Neural crest cell (in vitro differentiated cells): ENCODE measurements at regions not wholly inside any gene's neighbourhood (a gene's known extent, or its start where the extent isn't known, plus 50 kb on each side); places are given as distances from the start of the nearest gene placed in this dataset.

Source experiments
- DNase-seq: peaks from one replicate; pipeline ENCODE4 v3.0.0; 2021; ENCODE audit warnings: low read depth, mixed read lengths, low spot score
- H3K27ac Mint-ChIP-seq: one replicate; pipeline ENCODE4 v1.8.0; 2021; ENCODE audit warnings: mild to moderate bottlenecking, mixed read lengths; ENCODE audit not compliant: unreplicated experiment
- H3K27me3 Mint-ChIP-seq: 2 replicates; pipeline ENCODE4 v1.8.0; 2021; ENCODE audit warnings: low read depth, mild to moderate bottlenecking, mixed read lengths
- H3K36me3 Mint-ChIP-seq: 2 replicates; pipeline ENCODE4 v1.8.0; 2021; ENCODE audit warnings: low read depth, mild to moderate bottlenecking, mixed read lengths
- H3K4me1 Mint-ChIP-seq: 2 replicates; pipeline ENCODE4 v1.8.0; 2021; ENCODE audit warnings: mixed read lengths
- H3K4me3 Mint-ChIP-seq: one replicate; pipeline ENCODE4 v1.8.0; 2021; ENCODE audit warnings: mild to moderate bottlenecking, mixed read lengths
- H3K9me3 Mint-ChIP-seq: 2 replicates; pipeline ENCODE4 v1.8.0; 2021; ENCODE audit warnings: mixed read lengths
- TF ChIP-seq, protein P1 (sequence below): fragments of 200-600 bp; sonication (generic); conservative IDR thresholded peaks from 2 replicates; pipeline ENCODE4 v1.5.0; 2021; ENCODE audit warnings: antibody characterized with exemption, mild to moderate bottlenecking

DNA sequence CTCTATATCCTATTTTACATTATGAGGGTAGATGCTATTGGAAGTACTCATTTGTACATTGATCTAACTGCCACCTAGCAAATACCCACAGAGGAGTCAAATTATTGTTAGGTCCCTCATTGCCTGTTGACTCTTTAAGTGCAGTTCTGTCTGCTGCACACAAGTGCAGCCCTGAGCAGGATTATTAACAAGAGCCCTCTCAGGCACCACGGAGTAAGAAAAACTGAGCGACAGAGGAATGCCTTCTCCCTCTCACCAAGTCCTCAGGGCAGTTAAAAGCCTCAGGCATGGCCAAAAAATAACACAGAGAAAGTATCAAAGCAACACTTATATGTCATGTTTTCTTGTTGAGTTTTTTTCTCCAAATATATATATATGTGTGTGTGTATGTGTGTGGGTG lies 340.0 kb upstream of the NRG3 start:
- H3K27me3 Mint-ChIP-seq = no peaks in the 10 kb centered on the region
- H3K4me3 Mint-ChIP-seq = no peak overlapping the region

DNA sequence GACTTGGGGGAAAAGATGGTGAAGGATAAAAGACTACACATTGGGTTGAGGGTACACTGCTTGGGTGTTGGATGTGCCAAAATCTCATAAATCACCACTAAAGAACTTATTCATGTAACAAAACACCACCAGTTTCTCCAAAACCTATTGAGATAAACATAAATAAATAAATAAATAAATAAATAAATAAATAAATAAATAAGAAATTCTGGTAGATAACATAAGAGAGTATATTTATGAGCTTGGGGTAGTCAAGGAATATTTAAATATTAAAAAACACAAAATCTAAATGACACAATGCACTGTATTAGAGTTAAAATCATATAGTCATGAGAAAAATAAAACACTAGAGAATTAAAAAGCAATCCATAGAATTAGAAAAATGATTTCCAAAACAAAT lies 333.5 kb upstream of the NRG3 start:
- no peaks in the 10 kb centered on the region for H3K36me3 Mint-ChIP-seq
- no peak overlapping the region for H3K27ac Mint-ChIP-seq
- no peaks in the 10 kb centered on the region for H3K4me1 Mint-ChIP-seq
- H3K27me3 Mint-ChIP-seq = peaks cover 2% of the 10 kb centered on the region
- H3K9me3 Mint-ChIP-seq = peaks cover 2% of the 10 kb centered on the region
- DNase-seq = no peak
- TF ChIP-seq, protein P1, sequence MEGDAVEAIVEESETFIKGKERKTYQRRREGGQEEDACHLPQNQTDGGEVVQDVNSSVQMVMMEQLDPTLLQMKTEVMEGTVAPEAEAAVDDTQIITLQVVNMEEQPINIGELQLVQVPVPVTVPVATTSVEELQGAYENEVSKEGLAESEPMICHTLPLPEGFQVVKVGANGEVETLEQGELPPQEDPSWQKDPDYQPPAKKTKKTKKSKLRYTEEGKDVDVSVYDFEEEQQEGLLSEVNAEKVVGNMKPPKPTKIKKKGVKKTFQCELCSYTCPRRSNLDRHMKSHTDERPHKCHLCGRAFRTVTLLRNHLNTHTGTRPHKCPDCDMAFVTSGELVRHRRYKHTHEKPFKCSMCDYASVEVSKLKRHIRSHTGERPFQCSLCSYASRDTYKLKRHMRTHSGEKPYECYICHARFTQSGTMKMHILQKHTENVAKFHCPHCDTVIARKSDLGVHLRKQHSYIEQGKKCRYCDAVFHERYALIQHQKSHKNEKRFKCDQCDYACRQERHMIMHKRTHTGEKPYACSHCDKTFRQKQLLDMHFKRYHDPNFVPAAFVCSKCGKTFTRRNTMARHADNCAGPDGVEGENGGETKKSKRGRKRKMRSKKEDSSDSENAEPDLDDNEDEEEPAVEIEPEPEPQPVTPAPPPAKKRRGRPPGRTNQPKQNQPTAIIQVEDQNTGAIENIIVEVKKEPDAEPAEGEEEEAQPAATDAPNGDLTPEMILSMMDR = no peak
- no peak overlapping the region for H3K4me3 Mint-ChIP-seq

More for the DNA sequence above, 340.0 kb upstream of the NRG3 start:
- DNase-seq = no peak
- TF ChIP-seq, protein P1 = no peak
- Mint-ChIP-seq H3K36me3 (peaks cover 3% of the 10 kb centered on the region), H3K9me3 (peaks cover 12% of the 10 kb centered on the region), H3K4me1 (no peaks in the 10 kb centered on the region), H3K27ac (no peak overlapping the region)

DNA sequence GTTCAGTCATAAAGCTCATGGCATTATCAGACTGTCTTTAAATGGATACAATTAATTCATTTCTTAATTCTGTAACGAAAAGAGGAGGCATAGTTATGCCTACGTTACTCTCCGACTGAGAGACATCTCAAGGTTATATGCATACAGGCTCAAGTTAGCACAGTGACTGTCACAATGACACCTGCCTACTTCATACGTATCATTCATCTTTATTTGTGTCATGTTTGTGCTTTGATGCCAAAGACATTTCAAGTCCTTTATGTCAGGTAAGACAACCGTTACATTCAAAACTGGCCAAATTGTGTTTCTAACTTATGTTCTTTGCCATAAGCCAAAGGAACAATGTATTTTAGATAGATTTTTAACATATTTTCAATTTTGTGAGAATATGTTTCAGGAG lies 328.8 kb upstream of the NRG3 start:
- Mint-ChIP-seq H3K4me3 (no peak overlapping the region), H3K27ac (no peak overlapping the region), H3K27me3 (peaks cover 2% of the 10 kb centered on the region), H3K4me1 (no peaks in the 10 kb centered on the region), H3K36me3 (peaks cover 4% of the 10 kb centered on the region), H3K9me3 (peaks cover 16% of the 10 kb centered on the region)
- TF ChIP-seq, protein P1 = no peak
- DNase-seq = no peak

DNA sequence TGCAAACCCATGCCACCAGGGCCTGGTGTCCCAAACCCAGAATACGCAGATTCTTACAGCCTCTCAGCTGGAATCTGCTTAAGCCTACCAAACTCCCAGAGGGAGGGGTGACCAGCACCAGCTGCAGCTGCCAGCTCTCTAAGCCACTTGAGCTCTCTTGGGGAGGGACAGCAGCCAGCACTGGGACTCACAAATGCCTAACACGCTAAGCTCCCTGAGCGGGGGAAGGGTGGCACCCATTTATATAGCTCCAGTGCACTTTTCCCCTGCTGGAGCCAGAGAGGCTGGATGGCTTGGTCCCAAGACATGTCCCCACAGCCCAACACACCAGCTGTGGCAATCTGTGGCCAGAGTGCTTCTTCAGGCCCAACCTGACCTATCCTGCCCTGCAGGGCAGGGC lies 326.8 kb upstream of the NRG3 start:
- H3K9me3 Mint-ChIP-seq = peaks cover 19% of the 10 kb centered on the region
- no peak overlapping the region for H3K27ac Mint-ChIP-seq
- peaks cover 2% of the 10 kb centered on the region for H3K27me3 Mint-ChIP-seq
- no peak for DNase-seq
- peaks cover 4% of the 10 kb centered on the region for H3K36me3 Mint-ChIP-seq
- no peak overlapping the region for H3K4me3 Mint-ChIP-seq
- H3K4me1 Mint-ChIP-seq = no peaks in the 10 kb centered on the region
- TF ChIP-seq, protein P1 = no peak

DNA sequence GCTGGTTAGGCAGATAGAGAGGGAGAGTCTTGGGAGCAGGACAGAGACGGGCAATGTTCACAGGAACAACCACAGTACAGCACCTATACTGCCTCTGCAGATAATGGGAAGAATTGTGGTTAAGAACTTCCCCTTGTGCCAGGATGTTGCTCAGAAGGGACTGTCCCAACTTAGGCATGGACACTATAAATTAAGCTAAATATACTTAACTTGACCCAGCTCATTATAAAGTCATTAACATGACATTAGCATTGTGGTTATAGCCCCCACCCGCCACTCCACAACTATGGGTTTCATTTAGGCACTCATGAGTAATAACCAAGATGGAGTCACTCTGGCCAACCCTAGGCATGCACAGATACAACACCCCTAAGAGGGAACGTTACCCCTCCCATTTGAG lies 310.9 kb upstream of the NRG3 start:
- H3K4me1 Mint-ChIP-seq = no peaks in the 10 kb centered on the region
- peaks cover 4% of the 10 kb centered on the region for H3K9me3 Mint-ChIP-seq
- no peak overlapping the region for H3K4me3 Mint-ChIP-seq
- H3K27me3 Mint-ChIP-seq = no peaks in the 10 kb centered on the region
- H3K36me3 Mint-ChIP-seq = no peaks in the 10 kb centered on the region
- no peak for DNase-seq
- H3K27ac Mint-ChIP-seq = no peak overlapping the region
- TF ChIP-seq, protein P1 = no peak

DNA sequence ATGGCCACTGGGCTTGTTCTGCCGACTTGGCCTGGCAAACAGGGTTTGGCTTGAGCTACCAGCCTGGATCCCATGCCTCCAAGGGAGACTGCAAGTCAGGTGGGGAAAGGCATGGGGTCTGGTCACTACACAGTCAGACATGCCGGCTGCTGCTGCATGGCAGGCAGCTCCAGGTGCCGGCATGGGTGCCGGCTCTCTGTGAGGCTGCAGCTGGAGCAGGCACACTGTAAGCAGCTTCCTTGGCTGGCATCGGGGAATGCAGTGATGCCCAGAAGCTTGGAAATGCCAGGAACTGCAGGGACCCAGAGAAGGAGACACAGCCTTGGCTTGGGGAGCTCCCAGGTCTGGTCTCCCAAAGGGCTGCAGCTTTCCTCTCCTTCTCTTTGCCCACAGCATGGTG lies 305.5 kb upstream of the NRG3 start:
- Mint-ChIP-seq H3K4me3 (no peak overlapping the region), H3K36me3 (no peaks in the 10 kb centered on the region), H3K27ac (no peak overlapping the region), H3K27me3 (no peaks in the 10 kb centered on the region), H3K9me3 (peaks cover 12% of the 10 kb centered on the region), H3K4me1 (no peaks in the 10 kb centered on the region)
- TF ChIP-seq, protein P1 = no peak
- DNase-seq = no peak
